A549 (cell line): ENCODE measurements at regions not wholly inside any gene's neighbourhood (a gene's known extent, or its start where the extent isn't known, plus 50 kb on each side); places are given as distances from the start of the nearest gene placed in this dataset.
"Not testable (repeated sequence)": the region's sequence is repeated elsewhere in the genome, so short reads cannot be mapped to it uniquely, and the experiment has no call there.

Experiments
- ATAC-seq, 2 experiments: fragments of 200-7000 bp in 1 of 2; fragments of >200 bp in 1 of 2; cut with Nextera tagmentation in 1 of 2; cut with Tn5 transposase in 1 of 2; 3 replicates each; pipeline versions ENCODE4 v1.8.0 to v1.9.1; 2018 to 2020; ENCODE audit warnings: mild to moderate bottlenecking in 1 of 2, moderate library complexity in 1 of 2
- CTCF ChIA-PET: fragments of 300-600 bp; sonication (Branson Sonifier 250); formaldehyde crosslinking; extraction: SDS; loops from one replicate; lab custom pipeline; 2021; ENCODE audit warnings: antibody characterized with exemption, inconsistent platforms; lab: Yijun Ruan, JAX
- POLR2A ChIA-PET: fragments of 350-600 bp; formaldehyde crosslinking; extraction: SDS; loops from one replicate; lab custom pipeline; 2021; ENCODE audit warnings: antibody characterized with exemption, inconsistent platforms; lab: Yijun Ruan, JAX
- DNase-seq, 2 experiments: peaks; one replicate each; pipeline versions ENCODE4 v3.0.0 to v3.0.0-alpha.2; 2011 to 2016; ENCODE audit warnings: low read depth in 1 of 2, low spot score in 1 of 2
- FAIRE-seq: peaks from 2 replicates; lab custom pipeline; 2011; peaks lifted over from hg19 to GRCh38; lab: Jason Lieb, UNC
- H3K27ac ChIP-seq, 2 experiments: fragments of >200 bp; sonication (Bioruptor Twin); formaldehyde crosslinking; 3 replicates each; pipeline ENCODE4 v1.5.1; 2016 to 2017
- H3K4me1 ChIP-seq: fragments of >200 bp; sonication (Bioruptor Twin); formaldehyde crosslinking; 3 replicates; pipeline ENCODE4 v1.6.1; 2016
- H3K4me2 ChIP-seq: fragments of >200 bp; sonication (Bioruptor Twin); formaldehyde crosslinking; 3 replicates; pipeline ENCODE4 v1.6.1; 2016
- H3K4me3 ChIP-seq: fragments of >200 bp; sonication (Bioruptor Twin); formaldehyde crosslinking; 3 replicates; pipeline ENCODE4 v1.5.1; 2016
- H3K9me3 ChIP-seq: fragments of >200 bp; sonication (Bioruptor Twin); formaldehyde crosslinking; 3 replicates; pipeline ENCODE4 v1.6.1; 2016
- WGBS: methylation state at CpG from one replicate; pipeline ENCODE4 v1.1.6; 2017; ENCODE audit errors: missing lambda C conversion rate; 5-methylcytosine and 5-hydroxymethylcytosine counted together

DNA sequence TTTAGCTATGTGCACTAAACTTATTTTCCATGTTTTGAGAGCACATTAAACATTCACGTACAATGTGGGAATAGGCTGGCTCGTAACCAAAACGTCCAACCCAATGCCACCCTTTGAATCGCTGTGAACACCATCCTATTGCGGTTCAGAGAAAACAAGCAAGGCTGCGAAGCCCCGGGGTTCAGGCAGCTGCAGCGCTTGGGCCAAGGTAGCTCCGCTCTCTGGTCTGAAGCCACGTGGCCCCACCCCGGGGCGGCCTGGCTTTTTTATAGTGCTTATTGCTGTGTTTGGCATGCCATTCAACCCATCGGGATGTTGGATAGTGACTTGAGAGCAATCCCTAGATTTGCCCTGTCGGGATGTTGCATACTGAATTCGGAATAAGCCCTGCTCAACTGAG, 76.7 kb upstream of the AGAP9 start:
- H3K4me2 ChIP-seq, POLR2A ChIA-PET: not testable (repeated sequence)

DNA sequence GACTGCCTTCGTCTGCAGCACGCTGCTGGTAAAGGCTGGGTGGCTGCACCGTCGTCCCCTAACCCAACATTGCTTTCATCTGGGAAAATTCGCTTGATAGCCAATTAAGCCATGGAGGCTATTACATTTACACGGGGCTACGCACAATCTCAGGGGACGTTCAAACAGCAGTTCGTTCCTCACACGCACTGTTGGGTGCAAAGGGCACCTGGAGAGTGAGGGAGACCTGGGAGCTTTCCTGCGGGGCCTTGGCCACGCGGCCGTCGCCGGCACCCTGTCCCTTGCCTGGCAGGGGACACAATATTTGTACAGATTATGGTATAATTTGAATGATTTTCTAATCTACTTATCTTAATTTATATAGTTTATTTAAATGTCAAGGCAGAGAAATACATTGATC, 76.2 kb upstream of the AGAP9 start:
- H3K27ac ChIP-seq, H3K4me2 ChIP-seq, CTCF ChIA-PET, H3K4me3 ChIP-seq, FAIRE-seq, DNase-seq, ATAC-seq, H3K9me3 ChIP-seq, POLR2A ChIA-PET, H3K4me1 ChIP-seq: not testable (repeated sequence)
- WGBS, result 87% methylated on average over 16 of the region's 16 CpGs

More for the DNA sequence above, 76.7 kb upstream of the AGAP9 start:
- H3K9me3 ChIP-seq, DNase-seq, FAIRE-seq, H3K27ac ChIP-seq, H3K4me3 ChIP-seq, H3K4me1 ChIP-seq, CTCF ChIA-PET, ATAC-seq: not testable (repeated sequence)
- WGBS, result 75% methylated on average over 12 of the region's 15 CpGs

- not testable (repeated sequence) for H3K27ac ChIP-seq, H3K9me3 ChIP-seq
These were observed 70.4 kb upstream of the AGAP9 start for GRCh38 chr10:47593805-47594204.

GRCh38 chr10:47593129-47593528, 69.7 kb upstream of the AGAP9 start:
- H3K27ac ChIP-seq, H3K4me3 ChIP-seq, FAIRE-seq, ATAC-seq, H3K4me1 ChIP-seq, CTCF ChIA-PET, H3K4me2 ChIP-seq, H3K9me3 ChIP-seq, POLR2A ChIA-PET, DNase-seq: not testable (repeated sequence)
- WGBS, result 67% methylated on average over 2 of the region's 2 CpGs

More at GRCh38 chr10:47593805-47594204, 70.4 kb upstream of the AGAP9 start:
- CTCF ChIA-PET, H3K4me2 ChIP-seq, POLR2A ChIA-PET, ATAC-seq, FAIRE-seq, DNase-seq, H3K4me3 ChIP-seq, H3K4me1 ChIP-seq: not testable (repeated sequence)
- 55% methylated on average over 3 of the region's 4 CpGs for WGBS

DNA sequence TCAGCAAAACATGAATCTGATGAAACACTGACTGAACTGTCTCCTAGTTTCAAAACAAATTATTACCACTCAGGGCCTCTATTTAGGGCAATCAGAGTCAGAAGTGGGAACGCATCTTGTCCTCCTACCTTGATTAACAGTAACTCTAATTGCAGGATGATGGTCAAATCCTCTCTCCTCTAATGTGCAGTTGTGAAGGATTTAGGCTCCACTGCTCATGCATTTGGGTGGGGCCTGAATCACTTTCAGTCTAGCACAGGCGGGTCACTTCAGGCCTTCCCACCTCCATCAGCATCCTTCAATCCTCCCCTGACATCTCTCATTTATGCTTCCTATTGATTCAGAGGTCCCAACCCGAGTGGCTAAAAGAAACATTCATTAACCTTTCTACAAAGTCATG, 67.5 kb upstream of the AGAP9 start:
- H3K4me3 ChIP-seq, H3K4me1 ChIP-seq, H3K27ac ChIP-seq, ATAC-seq, CTCF ChIA-PET, DNase-seq, H3K9me3 ChIP-seq, FAIRE-seq, H3K4me2 ChIP-seq, POLR2A ChIA-PET: not testable (repeated sequence)
- WGBS, result 65% methylated on average over 3 of the region's 3 CpGs

DNA sequence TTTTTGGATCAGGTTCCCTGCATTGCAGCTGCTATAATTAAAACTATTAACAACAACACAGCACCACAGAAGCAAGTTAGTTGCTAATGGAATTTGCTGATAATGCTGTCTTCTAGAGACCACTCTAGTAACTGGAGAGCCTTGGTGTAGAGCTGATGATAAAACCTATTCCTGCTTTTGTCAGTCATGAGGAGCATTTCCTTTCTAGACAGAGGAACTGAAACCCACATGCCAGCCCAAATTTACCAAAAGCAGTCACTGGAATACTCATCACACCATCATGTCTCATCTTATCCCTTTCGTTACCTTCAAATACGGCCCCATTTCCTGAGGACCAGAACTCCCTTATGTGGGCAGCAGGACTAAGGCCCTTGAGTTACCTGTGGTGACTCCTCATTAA, 67.1 kb upstream of the AGAP9 start:
- H3K4me2 ChIP-seq, DNase-seq, H3K9me3 ChIP-seq, H3K4me1 ChIP-seq, POLR2A ChIA-PET, FAIRE-seq, H3K27ac ChIP-seq, ATAC-seq, H3K4me3 ChIP-seq, CTCF ChIA-PET: not testable (repeated sequence)
- no CpG with 5 or more reads among the region's 2 CpGs for WGBS

- CTCF ChIA-PET, H3K27ac ChIP-seq, H3K9me3 ChIP-seq, H3K4me2 ChIP-seq, H3K4me3 ChIP-seq, POLR2A ChIA-PET, DNase-seq, ATAC-seq, FAIRE-seq, H3K4me1 ChIP-seq: not testable (repeated sequence)
- WGBS, result 77% methylated on average over 3 of the region's 4 CpGs
These were observed 58.6 kb upstream of the AGAP9 start for GRCh38 chr10:47582051-47582450.

GRCh38 chr10:47580063-47580462, 56.6 kb upstream of the AGAP9 start:
- H3K27ac ChIP-seq, FAIRE-seq, H3K4me1 ChIP-seq, ATAC-seq, H3K4me2 ChIP-seq, H3K9me3 ChIP-seq, DNase-seq, POLR2A ChIA-PET, CTCF ChIA-PET, H3K4me3 ChIP-seq: not testable (repeated sequence)
- no CpG with 5 or more reads among the region's 2 CpGs for WGBS

DNA sequence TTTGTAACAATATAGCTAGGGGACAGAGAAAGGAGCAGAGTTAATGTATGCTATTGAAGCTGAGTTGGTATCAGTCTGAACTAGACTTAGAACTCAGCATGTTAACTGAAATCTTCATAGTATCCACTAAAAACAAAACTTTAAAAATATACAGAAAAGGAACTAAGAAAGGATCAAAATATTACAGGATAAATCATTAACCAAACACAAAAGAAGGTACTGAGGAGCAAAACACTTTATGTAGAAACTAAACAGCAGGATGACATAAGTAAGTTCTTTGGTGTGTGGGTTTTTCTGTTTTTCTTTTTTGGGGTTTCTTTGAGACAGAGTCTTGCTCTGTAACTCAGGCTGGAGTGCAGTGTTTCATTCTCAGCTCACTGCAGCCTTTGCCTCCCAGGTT, 55.1 kb upstream of the AGAP9 start:
- FAIRE-seq, CTCF ChIA-PET, DNase-seq: not testable (repeated sequence)

More for the DNA sequence above, 55.1 kb upstream of the AGAP9 start:
- ATAC-seq, POLR2A ChIA-PET, H3K9me3 ChIP-seq, H3K4me3 ChIP-seq, H3K27ac ChIP-seq, H3K4me1 ChIP-seq, H3K4me2 ChIP-seq: not testable (repeated sequence)
